ENCODE measurements at regions not wholly inside any gene's neighbourhood (a gene's known extent, or its start where the extent isn't known, plus 50 kb on each side); places are given as distances from the start of the nearest gene placed in this dataset.

DNA sequence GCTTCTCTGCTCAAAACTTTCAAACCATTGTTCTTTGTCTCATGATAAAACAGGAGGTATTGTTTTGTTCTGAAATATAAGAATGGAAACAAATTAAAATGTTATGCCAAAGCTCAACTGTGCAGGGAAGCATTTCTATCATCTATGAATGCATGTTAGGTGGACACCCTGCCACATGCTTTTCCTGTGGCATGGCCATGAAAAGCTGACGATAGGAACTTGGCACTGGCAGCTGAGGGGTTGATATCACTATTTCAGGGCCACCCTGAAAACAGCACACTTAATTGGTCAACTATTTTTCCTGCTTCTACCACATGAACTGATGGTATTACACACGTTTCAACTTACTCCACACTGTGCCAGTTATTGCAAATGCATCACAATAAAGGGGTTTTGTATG lies 157.3 kb downstream of the MREG start:
- TF ChIP-seq, protein P1, sequence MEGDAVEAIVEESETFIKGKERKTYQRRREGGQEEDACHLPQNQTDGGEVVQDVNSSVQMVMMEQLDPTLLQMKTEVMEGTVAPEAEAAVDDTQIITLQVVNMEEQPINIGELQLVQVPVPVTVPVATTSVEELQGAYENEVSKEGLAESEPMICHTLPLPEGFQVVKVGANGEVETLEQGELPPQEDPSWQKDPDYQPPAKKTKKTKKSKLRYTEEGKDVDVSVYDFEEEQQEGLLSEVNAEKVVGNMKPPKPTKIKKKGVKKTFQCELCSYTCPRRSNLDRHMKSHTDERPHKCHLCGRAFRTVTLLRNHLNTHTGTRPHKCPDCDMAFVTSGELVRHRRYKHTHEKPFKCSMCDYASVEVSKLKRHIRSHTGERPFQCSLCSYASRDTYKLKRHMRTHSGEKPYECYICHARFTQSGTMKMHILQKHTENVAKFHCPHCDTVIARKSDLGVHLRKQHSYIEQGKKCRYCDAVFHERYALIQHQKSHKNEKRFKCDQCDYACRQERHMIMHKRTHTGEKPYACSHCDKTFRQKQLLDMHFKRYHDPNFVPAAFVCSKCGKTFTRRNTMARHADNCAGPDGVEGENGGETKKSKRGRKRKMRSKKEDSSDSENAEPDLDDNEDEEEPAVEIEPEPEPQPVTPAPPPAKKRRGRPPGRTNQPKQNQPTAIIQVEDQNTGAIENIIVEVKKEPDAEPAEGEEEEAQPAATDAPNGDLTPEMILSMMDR (IDR thresholded peaks at IDR 0.05) = no peak
- TF ChIP-seq POLR2A (IDR thresholded peaks at IDR 0.05) = no peak
